ENCODE measurements at regions not wholly inside any gene's neighbourhood (a gene's known extent, or its start where the extent isn't known, plus 50 kb on each side); places are given as distances from the start of the nearest gene placed in this dataset.

DNA sequence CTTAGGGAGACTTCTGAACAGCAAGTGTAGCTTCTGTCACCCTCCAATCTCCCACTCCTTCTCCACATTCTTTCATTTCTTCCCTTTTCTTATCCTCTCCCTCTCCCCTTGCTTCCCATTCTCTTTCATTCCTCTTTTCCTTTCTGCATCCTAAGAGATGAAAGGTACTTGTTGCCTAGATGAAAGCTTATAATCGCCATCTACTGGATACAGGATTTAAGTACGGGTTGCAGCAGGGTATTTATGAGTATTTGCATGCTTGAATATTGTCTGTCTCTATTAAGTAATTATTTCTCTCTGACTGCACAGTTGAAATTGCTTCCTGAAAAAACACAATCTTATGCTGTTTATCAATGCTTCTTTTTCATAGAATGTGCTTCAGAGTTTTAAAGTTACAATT lies 174.0 kb upstream of the TENT5D start:
- TF ChIP-seq, protein P1, sequence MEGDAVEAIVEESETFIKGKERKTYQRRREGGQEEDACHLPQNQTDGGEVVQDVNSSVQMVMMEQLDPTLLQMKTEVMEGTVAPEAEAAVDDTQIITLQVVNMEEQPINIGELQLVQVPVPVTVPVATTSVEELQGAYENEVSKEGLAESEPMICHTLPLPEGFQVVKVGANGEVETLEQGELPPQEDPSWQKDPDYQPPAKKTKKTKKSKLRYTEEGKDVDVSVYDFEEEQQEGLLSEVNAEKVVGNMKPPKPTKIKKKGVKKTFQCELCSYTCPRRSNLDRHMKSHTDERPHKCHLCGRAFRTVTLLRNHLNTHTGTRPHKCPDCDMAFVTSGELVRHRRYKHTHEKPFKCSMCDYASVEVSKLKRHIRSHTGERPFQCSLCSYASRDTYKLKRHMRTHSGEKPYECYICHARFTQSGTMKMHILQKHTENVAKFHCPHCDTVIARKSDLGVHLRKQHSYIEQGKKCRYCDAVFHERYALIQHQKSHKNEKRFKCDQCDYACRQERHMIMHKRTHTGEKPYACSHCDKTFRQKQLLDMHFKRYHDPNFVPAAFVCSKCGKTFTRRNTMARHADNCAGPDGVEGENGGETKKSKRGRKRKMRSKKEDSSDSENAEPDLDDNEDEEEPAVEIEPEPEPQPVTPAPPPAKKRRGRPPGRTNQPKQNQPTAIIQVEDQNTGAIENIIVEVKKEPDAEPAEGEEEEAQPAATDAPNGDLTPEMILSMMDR (IDR thresholded peaks at IDR 0.05; ENCODE audit: borderline replicate concordance, extremely low read depth, low read length, poor library complexity, severe bottlenecking): peak; percentile 21
- TF ChIP-seq EZH2 (IDR thresholded peaks at IDR 0.05; ENCODE audit: borderline replicate concordance, low read depth, low read length, severe bottlenecking): no peak
